ENCODE measurements at regions not wholly inside any gene's neighbourhood (a gene's known extent, or its start where the extent isn't known, plus 50 kb on each side); places are given as distances from the start of the nearest gene placed in this dataset.

DNA sequence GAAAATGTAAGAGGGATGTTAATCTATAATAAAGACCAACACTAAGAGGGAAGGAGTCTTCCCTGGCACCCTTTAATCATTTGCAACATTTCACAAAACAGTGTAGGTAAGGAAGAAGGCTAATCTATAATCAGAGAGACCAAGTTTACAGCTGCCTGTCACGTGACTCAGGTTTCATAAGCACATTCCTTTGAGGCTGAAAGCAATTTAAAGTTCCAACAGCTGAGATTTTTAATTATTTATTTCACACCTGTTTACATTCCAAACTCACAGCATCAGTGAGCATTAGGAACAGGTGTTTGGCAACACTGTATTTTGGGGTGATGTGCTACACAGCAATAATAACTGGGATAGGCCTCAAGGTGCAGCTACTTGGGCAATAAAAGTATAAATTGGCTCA, 75.7 kb upstream of the PGBD5 start:
- TF ChIP-seq, protein P1, sequence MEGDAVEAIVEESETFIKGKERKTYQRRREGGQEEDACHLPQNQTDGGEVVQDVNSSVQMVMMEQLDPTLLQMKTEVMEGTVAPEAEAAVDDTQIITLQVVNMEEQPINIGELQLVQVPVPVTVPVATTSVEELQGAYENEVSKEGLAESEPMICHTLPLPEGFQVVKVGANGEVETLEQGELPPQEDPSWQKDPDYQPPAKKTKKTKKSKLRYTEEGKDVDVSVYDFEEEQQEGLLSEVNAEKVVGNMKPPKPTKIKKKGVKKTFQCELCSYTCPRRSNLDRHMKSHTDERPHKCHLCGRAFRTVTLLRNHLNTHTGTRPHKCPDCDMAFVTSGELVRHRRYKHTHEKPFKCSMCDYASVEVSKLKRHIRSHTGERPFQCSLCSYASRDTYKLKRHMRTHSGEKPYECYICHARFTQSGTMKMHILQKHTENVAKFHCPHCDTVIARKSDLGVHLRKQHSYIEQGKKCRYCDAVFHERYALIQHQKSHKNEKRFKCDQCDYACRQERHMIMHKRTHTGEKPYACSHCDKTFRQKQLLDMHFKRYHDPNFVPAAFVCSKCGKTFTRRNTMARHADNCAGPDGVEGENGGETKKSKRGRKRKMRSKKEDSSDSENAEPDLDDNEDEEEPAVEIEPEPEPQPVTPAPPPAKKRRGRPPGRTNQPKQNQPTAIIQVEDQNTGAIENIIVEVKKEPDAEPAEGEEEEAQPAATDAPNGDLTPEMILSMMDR (IDR thresholded peaks at IDR 0.05), result no peak
- TF ChIP-seq POLR2A (IDR thresholded peaks at IDR 0.05) (no peak), POLR2AphosphoS5 (IDR thresholded peaks at IDR 0.05) (no peak)
